GM13976 (cell line): ENCODE measurements at regions not wholly inside any gene's neighbourhood (a gene's known extent, or its start where the extent isn't known, plus 50 kb on each side); places are given as distances from the start of the nearest gene placed in this dataset.

Source experiments
- DNase-seq: peaks from one replicate; pipeline ENCODE4 v3.0.0; 2012; ENCODE audit warnings: low spot score
- in situ Hi-C: fragments of 300-500 bp; cut with MboI; formaldehyde crosslinking; loops from one replicate; pipeline ENCODE4 v1.12.0; 2022; ENCODE audit warnings: low sequenced_read_pairs, mixed read lengths, inconsistent platforms; ENCODE audit not compliant: unreplicated experiment
- TF ChIP-seq, protein P1 (sequence below): IDR thresholded peaks from 2 replicates; pipeline ENCODE4 v1.5.1; 2012; ENCODE audit warnings: borderline replicate concordance, mild to moderate bottlenecking; ENCODE audit not compliant: insufficient read depth; ENCODE audit errors: extremely low read depth, missing control alignments, control extremely low read depth

GRCh38 chr6:56716229-56716628 is 73.5 kb upstream of the DST start:
- no peak for DNase-seq
- in situ Hi-C loops, result loop anchor here (10.0 kb wide), 1 partner anchor 129 kb away; no protein-coding TSS in a partner anchor
- TF ChIP-seq, protein P1, sequence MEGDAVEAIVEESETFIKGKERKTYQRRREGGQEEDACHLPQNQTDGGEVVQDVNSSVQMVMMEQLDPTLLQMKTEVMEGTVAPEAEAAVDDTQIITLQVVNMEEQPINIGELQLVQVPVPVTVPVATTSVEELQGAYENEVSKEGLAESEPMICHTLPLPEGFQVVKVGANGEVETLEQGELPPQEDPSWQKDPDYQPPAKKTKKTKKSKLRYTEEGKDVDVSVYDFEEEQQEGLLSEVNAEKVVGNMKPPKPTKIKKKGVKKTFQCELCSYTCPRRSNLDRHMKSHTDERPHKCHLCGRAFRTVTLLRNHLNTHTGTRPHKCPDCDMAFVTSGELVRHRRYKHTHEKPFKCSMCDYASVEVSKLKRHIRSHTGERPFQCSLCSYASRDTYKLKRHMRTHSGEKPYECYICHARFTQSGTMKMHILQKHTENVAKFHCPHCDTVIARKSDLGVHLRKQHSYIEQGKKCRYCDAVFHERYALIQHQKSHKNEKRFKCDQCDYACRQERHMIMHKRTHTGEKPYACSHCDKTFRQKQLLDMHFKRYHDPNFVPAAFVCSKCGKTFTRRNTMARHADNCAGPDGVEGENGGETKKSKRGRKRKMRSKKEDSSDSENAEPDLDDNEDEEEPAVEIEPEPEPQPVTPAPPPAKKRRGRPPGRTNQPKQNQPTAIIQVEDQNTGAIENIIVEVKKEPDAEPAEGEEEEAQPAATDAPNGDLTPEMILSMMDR, result no peak

DNA sequence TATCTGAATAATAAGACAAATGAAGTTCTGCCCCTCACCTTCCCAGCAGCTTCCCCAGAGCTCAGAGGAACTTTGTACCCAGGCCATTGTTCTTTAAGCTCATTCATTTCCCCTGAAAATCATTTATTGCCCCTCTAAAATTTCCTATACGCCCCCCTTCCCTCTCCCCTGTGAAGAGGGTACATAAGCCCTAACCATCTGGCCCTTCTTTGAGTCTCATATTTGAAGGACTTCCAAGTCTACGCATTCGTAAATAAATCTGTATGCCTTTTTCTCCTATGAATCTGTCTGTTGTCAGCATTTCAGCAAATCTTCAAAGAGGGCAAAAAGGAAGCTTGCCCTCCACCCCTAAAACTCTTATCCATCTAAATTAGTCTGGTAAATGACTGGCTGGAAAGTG is 73.1 kb upstream of the DST start:
- TF ChIP-seq, protein P1, result no peak
- in situ Hi-C loops, result loop anchor here (10.0 kb wide), 1 partner anchor 129 kb away; no protein-coding TSS in a partner anchor
- no peak for DNase-seq

- in situ Hi-C loops, result loop anchor here (10.0 kb wide), 1 partner anchor 130 kb away; no protein-coding TSS in a partner anchor
- TF ChIP-seq, protein P1, result no peak
- no peak for DNase-seq
Observed at GRCh38 chr6:56714982-56715456, 72.3 kb upstream of the DST start.

DNA sequence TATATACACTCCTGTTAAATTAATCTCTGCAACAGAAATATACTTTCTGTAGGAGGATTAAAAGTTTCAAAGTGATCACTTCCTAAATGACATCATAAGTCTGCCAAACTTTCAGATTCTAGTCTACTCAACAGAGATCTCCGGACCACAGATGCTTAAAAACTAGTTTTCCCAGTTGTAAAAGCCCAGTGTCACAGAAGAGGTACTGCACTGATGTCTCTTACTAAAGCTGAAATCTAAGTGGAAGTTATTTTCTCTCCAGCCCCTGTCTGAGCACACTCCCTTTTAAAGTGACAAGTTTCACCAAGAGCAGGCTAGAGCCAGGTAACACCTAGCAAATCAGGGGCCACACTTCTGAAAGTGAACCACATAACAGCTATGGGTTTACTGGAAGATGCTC is 71.6 kb upstream of the DST start:
- no peak for DNase-seq
- TF ChIP-seq, protein P1, result no peak
- in situ Hi-C loops, result loop anchor here (10.0 kb wide), 1 partner anchor 131 kb away; no protein-coding TSS in a partner anchor

DNA sequence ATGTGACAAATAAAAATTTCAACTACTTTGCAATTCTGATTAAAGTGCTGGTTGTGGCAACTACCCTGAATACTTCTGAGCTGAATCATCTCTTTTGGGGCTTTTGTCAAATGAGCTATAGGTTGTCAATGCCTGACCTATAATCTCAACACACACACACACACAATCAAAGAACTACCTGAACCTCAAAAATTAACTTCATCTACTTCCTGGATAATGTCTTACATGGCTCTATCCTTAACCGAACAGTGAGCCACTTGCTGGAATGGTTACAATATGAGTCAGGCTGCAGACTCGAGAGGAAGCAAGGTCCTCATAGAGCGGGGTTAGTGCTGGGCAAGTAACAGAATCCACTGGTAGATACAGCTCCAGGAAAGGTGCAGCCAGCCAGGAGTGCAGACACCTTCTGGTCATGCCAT is 70.6 kb upstream of the DST start:
- DNase-seq, result no peak
- in situ Hi-C loops, result loop anchor here (10.0 kb wide), 1 partner anchor 132 kb away; no protein-coding TSS in a partner anchor
- TF ChIP-seq, protein P1, result no peak

GRCh38 chr6:56710967-56711366 is 68.3 kb upstream of the DST start:
- DNase-seq, result no peak
- TF ChIP-seq, protein P1, result no peak
- in situ Hi-C loops, result loop anchor here (10.0 kb wide), 1 partner anchor 134 kb away; no protein-coding TSS in a partner anchor
